ENCODE measurements at regions not wholly inside any gene's neighbourhood (a gene's known extent, or its start where the extent isn't known, plus 50 kb on each side); places are given as distances from the start of the nearest gene placed in this dataset.

DNA sequence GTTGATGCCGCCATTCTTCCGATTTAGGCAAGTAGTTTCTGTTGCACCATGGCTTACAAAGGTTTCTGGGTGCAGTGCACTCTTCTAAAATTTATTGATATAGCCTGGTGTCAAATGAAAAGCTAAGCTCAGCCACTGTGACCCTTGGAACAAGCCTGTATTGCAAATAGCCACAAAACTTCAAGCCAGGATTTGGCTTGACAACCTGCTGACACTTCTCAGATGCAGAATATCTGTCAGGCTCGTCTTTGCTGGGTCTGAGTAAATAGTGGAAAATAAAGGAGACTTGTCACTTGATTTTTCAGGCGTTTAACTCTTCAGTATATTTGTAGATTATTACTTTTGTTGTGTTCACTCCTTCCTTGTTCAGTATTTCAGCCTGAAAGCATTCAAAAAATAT is 871.8 kb downstream of the OTOL1 start:
- 53 to 69% (median 57%) methylated on average over 4 of the region's 4 CpGs for WGBS, 4 donors
- no peak for DNase-seq
- no peak overlapping the region for H3K27ac ChIP-seq
- no peaks in the 10 kb centered on the region for H3K36me3 ChIP-seq (replicated peaks in 1 of 2)
- H3K27me3 ChIP-seq, result no peaks in the 10 kb centered on the region
- TF ChIP-seq POLR2A (IDR thresholded peaks at IDR 0.05), result no peak
- TF ChIP-seq, protein P1, sequence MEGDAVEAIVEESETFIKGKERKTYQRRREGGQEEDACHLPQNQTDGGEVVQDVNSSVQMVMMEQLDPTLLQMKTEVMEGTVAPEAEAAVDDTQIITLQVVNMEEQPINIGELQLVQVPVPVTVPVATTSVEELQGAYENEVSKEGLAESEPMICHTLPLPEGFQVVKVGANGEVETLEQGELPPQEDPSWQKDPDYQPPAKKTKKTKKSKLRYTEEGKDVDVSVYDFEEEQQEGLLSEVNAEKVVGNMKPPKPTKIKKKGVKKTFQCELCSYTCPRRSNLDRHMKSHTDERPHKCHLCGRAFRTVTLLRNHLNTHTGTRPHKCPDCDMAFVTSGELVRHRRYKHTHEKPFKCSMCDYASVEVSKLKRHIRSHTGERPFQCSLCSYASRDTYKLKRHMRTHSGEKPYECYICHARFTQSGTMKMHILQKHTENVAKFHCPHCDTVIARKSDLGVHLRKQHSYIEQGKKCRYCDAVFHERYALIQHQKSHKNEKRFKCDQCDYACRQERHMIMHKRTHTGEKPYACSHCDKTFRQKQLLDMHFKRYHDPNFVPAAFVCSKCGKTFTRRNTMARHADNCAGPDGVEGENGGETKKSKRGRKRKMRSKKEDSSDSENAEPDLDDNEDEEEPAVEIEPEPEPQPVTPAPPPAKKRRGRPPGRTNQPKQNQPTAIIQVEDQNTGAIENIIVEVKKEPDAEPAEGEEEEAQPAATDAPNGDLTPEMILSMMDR (IDR thresholded peaks at IDR 0.05), result no peak
- intact Hi-C loops (cut with DNase I), result no loop called here
- no peaks in the 10 kb centered on the region for H3K4me1 ChIP-seq (replicated peaks in 1 of 2)
- no peaks in the 10 kb centered on the region for H3K9me3 ChIP-seq (replicated peaks in 1 of 3)
- no peak overlapping the region for H3K4me3 ChIP-seq

DNA sequence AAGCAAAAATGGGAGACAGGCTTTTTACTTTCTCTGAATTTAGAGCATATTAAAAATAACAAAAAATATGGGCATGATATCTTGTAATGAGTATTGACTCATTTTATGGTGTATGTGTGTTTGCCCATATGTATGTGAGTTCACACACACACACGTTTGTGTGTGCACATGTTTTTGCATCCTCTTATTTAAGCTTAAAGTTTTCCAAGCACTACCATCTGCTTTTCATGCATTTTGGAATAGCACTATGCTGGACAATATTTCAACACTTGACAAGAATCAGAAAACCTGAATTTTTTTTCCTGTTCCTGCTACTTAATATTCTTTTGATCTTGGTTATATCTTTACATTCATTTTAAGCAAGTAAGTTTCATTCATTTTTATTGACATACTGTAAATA is 872.7 kb downstream of the OTOL1 start:
- Histone ChIP-seq H3K9me3 (replicated peaks in 1 of 3) (no peaks in the 10 kb centered on the region), H3K27ac (no peak overlapping the region), H3K27me3 (no peaks in the 10 kb centered on the region), H3K4me3 (no peak overlapping the region), H3K36me3 (replicated peaks in 1 of 2) (no peaks in the 10 kb centered on the region), H3K4me1 (replicated peaks in 1 of 2) (no peaks in the 10 kb centered on the region)
- 39 to 66% (median 51%) methylated on average over 1 of the region's 1 CpG for WGBS, 4 donors
- intact Hi-C loops (cut with DNase I), result no loop called here
- TF ChIP-seq POLR2A (IDR thresholded peaks at IDR 0.05), result no peak
- TF ChIP-seq, protein P1 (IDR thresholded peaks at IDR 0.05), result no peak
- no peak for DNase-seq

DNA sequence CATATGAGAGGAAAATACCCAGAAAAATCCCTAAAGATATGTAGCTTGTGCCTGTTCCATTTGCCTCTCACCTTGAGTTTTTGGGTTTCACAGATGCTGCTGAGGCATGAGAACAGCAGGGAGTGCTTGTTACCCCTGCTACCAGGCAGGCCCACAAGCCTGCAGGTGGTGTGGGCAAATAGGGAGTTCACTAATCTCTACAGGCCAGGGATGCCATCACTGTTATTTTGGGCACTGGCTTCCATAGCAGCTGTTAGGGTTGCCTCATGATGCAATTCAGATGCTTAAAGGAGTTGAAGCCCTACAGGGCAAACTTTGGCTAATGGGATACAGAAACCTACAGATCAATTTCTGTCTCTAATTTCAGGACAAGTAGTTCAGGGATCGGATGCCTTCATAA is 873.5 kb downstream of the OTOL1 start:
- intact Hi-C loops (cut with DNase I), result no loop called here
- no peaks in the 10 kb centered on the region for H3K4me1 ChIP-seq (replicated peaks in 1 of 2)
- DNase-seq, result no peak
- 75 to 96% (median 92%) methylated on average over 1 of the region's 1 CpG for WGBS, 4 donors
- H3K36me3 ChIP-seq (replicated peaks in 1 of 2), result no peaks in the 10 kb centered on the region
- TF ChIP-seq, protein P1 (IDR thresholded peaks at IDR 0.05), result no peak
- no peak for TF ChIP-seq POLR2A (IDR thresholded peaks at IDR 0.05)
- no peak overlapping the region for H3K4me3 ChIP-seq
- H3K27ac ChIP-seq, result no peak overlapping the region
- H3K9me3 ChIP-seq (replicated peaks in 1 of 3), result no peaks in the 10 kb centered on the region
- no peaks in the 10 kb centered on the region for H3K27me3 ChIP-seq

DNA sequence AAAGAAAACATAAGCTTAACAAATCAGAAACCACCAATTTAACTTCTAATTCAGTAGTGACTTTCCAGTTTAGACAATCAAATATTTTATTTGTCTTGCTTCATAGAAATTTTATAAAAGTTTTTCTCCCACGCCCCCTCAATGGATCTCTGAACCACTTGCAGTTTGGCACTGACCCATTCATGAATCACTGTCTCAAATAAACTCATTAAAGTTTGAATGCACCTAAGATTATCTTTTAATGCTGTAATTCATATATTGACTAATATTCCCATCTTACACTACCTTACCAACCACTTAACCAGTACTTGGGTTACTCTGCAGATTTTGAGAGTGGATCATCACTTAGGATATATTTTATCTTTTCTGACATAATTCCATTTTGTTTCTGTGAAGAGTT is 880.2 kb downstream of the OTOL1 start:
- intact Hi-C loops (cut with DNase I), result no loop called here
- DNase-seq, result no peak
- no peaks in the 10 kb centered on the region for H3K27me3 ChIP-seq
- H3K4me1 ChIP-seq (replicated peaks in 1 of 2), result no peaks in the 10 kb centered on the region
- H3K36me3 ChIP-seq (replicated peaks in 1 of 2), result no peaks in the 10 kb centered on the region
- no peaks in the 10 kb centered on the region for H3K9me3 ChIP-seq (replicated peaks in 1 of 3)
- no peak overlapping the region for H3K27ac ChIP-seq
- WGBS, 4 donors, result 71 to 92% (median 85%) methylated on average over 1 of the region's 1 CpG
- TF ChIP-seq, protein P1 (IDR thresholded peaks at IDR 0.05), result no peak
- no peak for TF ChIP-seq POLR2A (IDR thresholded peaks at IDR 0.05)
- H3K4me3 ChIP-seq, result no peak overlapping the region
